Tibial nerve (tissue), 3 donors: ENCODE measurements at regions not wholly inside any gene's neighbourhood (a gene's known extent, or its start where the extent isn't known, plus 50 kb on each side); places are given as distances from the start of the nearest gene placed in this dataset.

Source experiments
- CTCF ChIP-seq, 5 experiments: fragments of 200-600 bp in 3 of 5; fragments of 450-650 bp in 2 of 5; sonication (generic) in 3 of 5; IDR thresholded peaks; one replicate each; pipeline ENCODE4 v1.5.1; 2016 to 2019; ENCODE audit warnings: antibody characterized with exemption in 5 of 5, mild to moderate bottlenecking in 3 of 5, moderate library complexity in 2 of 5
- POLR2A ChIP-seq, 2 donors: fragments of 450-650 bp; IDR thresholded peaks; one replicate each; pipeline ENCODE4 v1.6.1; 2017; ENCODE audit warnings: antibody characterized with exemption in 2 of 2, mild to moderate bottlenecking in 2 of 2, moderate library complexity in 2 of 2

GRCh38 chr20:4608861-4609260 lies 77.4 kb upstream of the PRNP start:
- TF ChIP-seq CTCF (IDR thresholded peaks at IDR 0.05) (no peak), POLR2A (IDR thresholded peaks at IDR 0.05) (no peak)
